ENCODE measurements at regions not wholly inside any gene's neighbourhood (a gene's known extent, or its start where the extent isn't known, plus 50 kb on each side); places are given as distances from the start of the nearest gene placed in this dataset.

DNA sequence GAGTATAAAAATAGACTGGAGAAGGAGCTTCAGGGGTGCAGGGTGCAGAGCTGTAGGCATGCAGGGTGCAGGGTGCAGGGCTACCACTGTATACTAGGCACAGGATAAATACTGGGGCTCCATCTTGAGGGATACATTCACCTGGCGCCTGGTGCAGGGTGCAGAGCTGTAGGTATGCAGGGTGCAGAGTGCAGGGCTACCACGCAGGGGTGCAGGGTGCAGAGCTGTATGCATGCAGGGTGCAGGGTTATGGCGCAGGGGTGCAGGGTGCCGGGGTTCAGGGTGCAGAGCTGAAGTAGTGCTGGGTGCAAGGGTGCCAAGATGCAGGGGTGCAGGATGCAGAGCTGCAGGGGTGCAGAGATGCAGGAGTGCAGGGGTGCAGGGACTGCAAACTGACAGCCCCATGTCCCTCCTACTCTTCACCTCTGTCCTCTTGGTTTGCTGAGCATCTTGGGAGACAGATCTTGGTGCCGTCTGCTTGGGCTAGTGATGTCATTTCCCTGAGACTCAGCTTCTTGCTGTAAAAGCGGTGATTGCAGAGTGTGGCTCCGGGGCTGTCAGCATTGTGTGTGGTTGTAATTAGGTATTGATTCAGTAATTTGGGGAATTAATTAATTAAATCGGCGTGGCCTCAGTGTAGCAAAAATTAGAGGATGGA, 91.2 kb downstream of the ADRA2C start (continued):
- no peak for TF ChIP-seq NFE2L1 (tag; IDR thresholded peaks at IDR 0.05; ENCODE audit: borderline replicate concordance, low read depth)
- TF ChIP-seq SMARCA5 (IDR thresholded peaks at IDR 0.05) = no peak
- TF ChIP-seq RNF2 (IDR thresholded peaks at IDR 0.05) = no peak
- no peak for TF ChIP-seq ZNF217 (CRISPR knock-in tag; IDR thresholded peaks at IDR 0.05)
- TF ChIP-seq ARNT (IDR thresholded peaks at IDR 0.05) = no peak
- TF ChIP-seq MBD2 (IDR thresholded peaks at IDR 0.05; ENCODE audit: borderline replicate concordance, low read depth) = no peak

DNA sequence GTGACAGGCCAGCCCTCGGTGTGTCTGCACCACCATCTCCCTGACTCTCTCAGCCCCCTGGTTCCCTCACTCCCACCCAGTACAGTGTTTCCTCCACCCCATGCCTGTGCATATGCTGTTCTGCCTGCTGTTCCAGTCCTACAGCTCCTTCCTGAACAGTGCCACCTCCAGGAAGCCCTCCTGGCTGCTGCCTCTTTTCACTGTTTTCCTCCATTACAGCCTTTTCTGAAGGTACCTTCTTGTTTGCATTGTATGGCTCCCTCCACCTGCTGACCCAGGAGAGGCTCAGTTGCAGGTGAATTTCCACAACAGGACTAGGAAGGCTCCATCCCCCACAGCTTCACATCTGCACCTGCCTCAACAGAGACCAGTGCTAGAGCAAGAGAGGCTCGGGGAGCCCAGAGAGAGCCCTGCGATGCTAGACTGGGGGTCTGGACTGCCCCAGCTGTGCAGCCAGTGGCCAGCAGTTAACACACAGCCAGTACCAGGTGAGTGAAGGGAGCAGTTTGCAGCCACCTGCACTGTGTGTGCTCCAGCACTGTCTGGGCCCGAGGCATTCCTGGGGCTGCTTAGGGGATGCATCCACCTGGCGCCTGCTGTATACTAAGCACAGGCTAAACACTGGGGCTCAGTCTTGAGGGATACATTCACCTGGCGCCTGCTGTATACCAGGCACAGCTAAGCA, 92.0 kb downstream of the ADRA2C start:
- no TSS peak for BruUV-seq (replicated peaks)
- Histone ChIP-seq H3K36me3 (ENCODE audit: control insufficient read depth, insufficient read depth, low read length) (no peaks in the 10 kb centered on the region), H4K20me1 (replicated peaks; ENCODE audit: control insufficient read depth, insufficient read depth, low read length) (peaks cover 9% of the 10 kb centered on the region; the same call in 1 of the 2 replicates), H3K9ac (ENCODE audit: insufficient read depth in 1 of 2, low read depth in 2 of 2, low read length in 2 of 2) (no peak overlapping the region), H3K9me1 (ENCODE audit: control insufficient read depth, insufficient read depth, low read length) (no peaks in the 10 kb centered on the region), H3K4me2 (ENCODE audit: insufficient read depth, low read length) (no peak overlapping the region), H3K79me2 (ENCODE audit: control insufficient read depth, insufficient read depth, low read length) (no peaks in the 10 kb centered on the region), H3K9me3 (replicated peaks; ENCODE audit: control insufficient read depth, insufficient read depth, low read depth, low read length) (no peaks in the 10 kb centered on the region), H3K27me3 (ENCODE audit: control insufficient read depth in 2 of 2, insufficient read depth in 2 of 2, low read length in 2 of 2) (peaks cover 13 to 69% of the 10 kb centered on the region in 2 experiments; a peak in 4 of 5 replicates), H3K4me3 (no peak overlapping the region), H2AFZ (ENCODE audit: low read depth, low read length) (no peak overlapping the region), H3K27ac (ENCODE audit: extremely low read depth, low read depth, low read length) (no peak overlapping the region), H3K4me1 (replicated peaks in 1 of 2; ENCODE audit: control insufficient read depth in 2 of 2, insufficient read depth in 2 of 2, low read length in 2 of 2) (peaks cover 0 to 6% of the 10 kb centered on the region in 2 experiments; a peak in 2 of 5 replicates)
- POLR2A ChIA-PET = no interaction called here
- ATAC-seq (peak; percentile 53), DNase-seq (ENCODE audit: extremely low read depth in 1 of 4, low spot score in 3 of 4) (no peak), FAIRE-seq (no peak)
- CTCF ChIA-PET (ENCODE audit: low intra/inter-chr PET ratio) = no interaction called here
- WGBS (ENCODE audit: insufficient coverage, low coverage, missing lambda C conversion rate) = 0% methylated on average over 6 of the region's 6 CpGs
- intact Hi-C loops (cut with micrococcal nuclease) (no loop called here), in situ Hi-C loops (cut with MboI) (no loop called here)
- TF ChIP-seq SRSF3 (IDR thresholded peaks at IDR 0.05; ENCODE audit: insufficient read depth, low read length) (no peak), SRSF7 (optimal IDR thresholded peaks at IDR 0.05; ENCODE audit: low read depth, low read length) (no peak), ZNF436 (CRISPR knock-in tag; IDR thresholded peaks at IDR 0.05) (peak; percentile 47; the same call in 1 of the 2 replicates), KDM1A (IDR thresholded peaks at IDR 0.05) (peak in 1 of 2 experiments; percentile 15; a peak in 1 of 4 replicates), LCOR (CRISPR knock-in tag; IDR thresholded peaks at IDR 0.05) (no peak), FOXK2 (conservative IDR thresholded peaks at IDR 0.05 in 1 of 2, IDR thresholded peaks at IDR 0.05 in 1 of 2; ENCODE audit: low read depth in 2 of 2) (no peak), ZBTB8A (IDR thresholded peaks at IDR 0.05; ENCODE audit: partially characterized antibody) (no peak), GABPB1 (CRISPR knock-in tag; IDR thresholded peaks at IDR 0.05) (no peak)
- TF ChIP-seq, protein P1, sequence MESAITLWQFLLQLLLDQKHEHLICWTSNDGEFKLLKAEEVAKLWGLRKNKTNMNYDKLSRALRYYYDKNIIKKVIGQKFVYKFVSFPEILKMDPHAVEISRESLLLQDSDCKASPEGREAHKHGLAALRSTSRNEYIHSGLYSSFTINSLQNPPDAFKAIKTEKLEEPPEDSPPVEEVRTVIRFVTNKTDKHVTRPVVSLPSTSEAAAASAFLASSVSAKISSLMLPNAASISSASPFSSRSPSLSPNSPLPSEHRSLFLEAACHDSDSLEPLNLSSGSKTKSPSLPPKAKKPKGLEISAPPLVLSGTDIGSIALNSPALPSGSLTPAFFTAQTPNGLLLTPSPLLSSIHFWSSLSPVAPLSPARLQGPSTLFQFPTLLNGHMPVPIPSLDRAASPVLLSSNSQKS (CRISPR knock-in tag; IDR thresholded peaks at IDR 0.05) = no peak
- TF ChIP-seq, protein P2, sequence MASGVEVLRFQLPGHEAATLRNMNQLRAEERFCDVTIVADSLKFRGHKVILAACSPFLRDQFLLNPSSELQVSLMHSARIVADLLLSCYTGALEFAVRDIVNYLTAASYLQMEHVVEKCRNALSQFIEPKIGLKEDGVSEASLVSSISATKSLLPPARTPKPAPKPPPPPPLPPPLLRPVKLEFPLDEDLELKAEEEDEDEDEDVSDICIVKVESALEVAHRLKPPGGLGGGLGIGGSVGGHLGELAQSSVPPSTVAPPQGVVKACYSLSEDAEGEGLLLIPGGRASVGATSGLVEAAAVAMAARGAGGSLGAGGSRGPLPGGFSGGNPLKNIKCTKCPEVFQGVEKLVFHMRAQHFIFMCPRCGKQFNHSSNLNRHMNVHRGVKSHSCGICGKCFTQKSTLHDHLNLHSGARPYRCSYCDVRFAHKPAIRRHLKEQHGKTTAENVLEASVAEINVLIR (CRISPR knock-in tag; IDR thresholded peaks at IDR 0.05) = no peak
- TF ChIP-seq, protein P3, sequence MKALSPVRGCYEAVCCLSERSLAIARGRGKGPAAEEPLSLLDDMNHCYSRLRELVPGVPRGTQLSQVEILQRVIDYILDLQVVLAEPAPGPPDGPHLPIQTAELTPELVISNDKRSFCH (CRISPR knock-in tag; IDR thresholded peaks at IDR 0.05) = no peak
- TF ChIP-seq, protein P3 (tag; IDR thresholded peaks at IDR 0.05) = no peak

Data from K562 (cell line).